Astrocyte (in vitro differentiated cells and primary cell): ENCODE measurements at regions not wholly inside any gene's neighbourhood (a gene's known extent, or its start where the extent isn't known, plus 50 kb on each side); places are given as distances from the start of the nearest gene placed in this dataset.

Source experiments
- CTCF ChIP-seq: IDR thresholded peaks from 2 replicates; pipeline ENCODE4 v1.5.1; 2011; ENCODE audit warnings: low read depth, mild to moderate bottlenecking, inconsistent platforms, low read length, moderate library complexity; ENCODE audit not compliant: insufficient read depth
- EZH2 ChIP-seq: IDR thresholded peaks from 2 replicates; pipeline ENCODE4 v1.6.1; 2012; ENCODE audit warnings: mild to moderate bottlenecking, low read length, inconsistent platforms; ENCODE audit not compliant: insufficient read depth

DNA sequence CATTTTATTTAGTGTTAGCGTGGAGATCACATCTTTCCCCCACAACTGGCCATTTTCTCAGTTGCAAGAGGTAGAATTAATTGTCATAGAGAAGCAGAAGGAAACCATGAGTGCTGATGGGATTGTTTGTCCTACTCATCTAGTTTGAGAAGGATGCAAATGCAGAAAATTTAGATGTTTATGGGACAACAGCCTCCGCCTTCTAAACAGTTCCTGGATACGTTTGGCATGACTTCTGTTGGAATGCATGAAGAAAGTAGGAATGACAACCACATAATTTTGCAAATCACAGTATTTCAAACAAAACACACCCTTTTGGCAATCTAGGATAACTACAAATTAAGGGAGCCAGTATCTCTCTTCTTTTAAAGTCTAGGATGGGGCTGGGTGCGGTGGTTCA lies 240.1 kb upstream of the SUCLG2 start:
- TF ChIP-seq CTCF, result no peak
- TF ChIP-seq EZH2, result no peak
